ENCODE measurements at regions not wholly inside any gene's neighbourhood (a gene's known extent, or its start where the extent isn't known, plus 50 kb on each side); places are given as distances from the start of the nearest gene placed in this dataset.

GRCh38 chr6:121660277-121660676 lies 224.8 kb downstream of the GJA1 start:
- H2AFZ ChIP-seq (ENCODE audit: control insufficient read depth, low read depth, low read length) = no peak overlapping the region
- TF ChIP-seq SRF (IDR thresholded peaks at IDR 0.05; ENCODE audit: low read depth in 2 of 2, low read length in 2 of 2) = no peak
- no peak for TF ChIP-seq HDAC2 (IDR thresholded peaks at IDR 0.05)
- no peak for TF ChIP-seq JUND (IDR thresholded peaks at IDR 0.05; ENCODE audit: low read depth, low read length)
- TF ChIP-seq ZNF24 (IDR thresholded peaks at IDR 0.05) = no peak
- no peak for TF ChIP-seq RB1 (IDR thresholded peaks at IDR 0.05; ENCODE audit: borderline replicate concordance)
- no peak for TF ChIP-seq CUX1 (IDR thresholded peaks at IDR 0.05; ENCODE audit: insufficient replicate concordance, low read depth, low read length)
- TF ChIP-seq TCF3 (IDR thresholded peaks at IDR 0.05; ENCODE audit: borderline replicate concordance, insufficient read depth, low read depth, low read length) = no peak
- TF ChIP-seq, protein P1, sequence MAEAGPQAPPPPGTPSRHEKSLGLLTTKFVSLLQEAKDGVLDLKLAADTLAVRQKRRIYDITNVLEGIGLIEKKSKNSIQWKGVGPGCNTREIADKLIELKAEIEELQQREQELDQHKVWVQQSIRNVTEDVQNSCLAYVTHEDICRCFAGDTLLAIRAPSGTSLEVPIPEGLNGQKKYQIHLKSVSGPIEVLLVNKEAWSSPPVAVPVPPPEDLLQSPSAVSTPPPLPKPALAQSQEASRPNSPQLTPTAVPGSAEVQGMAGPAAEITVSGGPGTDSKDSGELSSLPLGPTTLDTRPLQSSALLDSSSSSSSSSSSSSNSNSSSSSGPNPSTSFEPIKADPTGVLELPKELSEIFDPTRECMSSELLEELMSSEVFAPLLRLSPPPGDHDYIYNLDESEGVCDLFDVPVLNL (IDR thresholded peaks at IDR 0.05; ENCODE audit: low read depth, low read length) = no peak
- TF ChIP-seq, protein P2, sequence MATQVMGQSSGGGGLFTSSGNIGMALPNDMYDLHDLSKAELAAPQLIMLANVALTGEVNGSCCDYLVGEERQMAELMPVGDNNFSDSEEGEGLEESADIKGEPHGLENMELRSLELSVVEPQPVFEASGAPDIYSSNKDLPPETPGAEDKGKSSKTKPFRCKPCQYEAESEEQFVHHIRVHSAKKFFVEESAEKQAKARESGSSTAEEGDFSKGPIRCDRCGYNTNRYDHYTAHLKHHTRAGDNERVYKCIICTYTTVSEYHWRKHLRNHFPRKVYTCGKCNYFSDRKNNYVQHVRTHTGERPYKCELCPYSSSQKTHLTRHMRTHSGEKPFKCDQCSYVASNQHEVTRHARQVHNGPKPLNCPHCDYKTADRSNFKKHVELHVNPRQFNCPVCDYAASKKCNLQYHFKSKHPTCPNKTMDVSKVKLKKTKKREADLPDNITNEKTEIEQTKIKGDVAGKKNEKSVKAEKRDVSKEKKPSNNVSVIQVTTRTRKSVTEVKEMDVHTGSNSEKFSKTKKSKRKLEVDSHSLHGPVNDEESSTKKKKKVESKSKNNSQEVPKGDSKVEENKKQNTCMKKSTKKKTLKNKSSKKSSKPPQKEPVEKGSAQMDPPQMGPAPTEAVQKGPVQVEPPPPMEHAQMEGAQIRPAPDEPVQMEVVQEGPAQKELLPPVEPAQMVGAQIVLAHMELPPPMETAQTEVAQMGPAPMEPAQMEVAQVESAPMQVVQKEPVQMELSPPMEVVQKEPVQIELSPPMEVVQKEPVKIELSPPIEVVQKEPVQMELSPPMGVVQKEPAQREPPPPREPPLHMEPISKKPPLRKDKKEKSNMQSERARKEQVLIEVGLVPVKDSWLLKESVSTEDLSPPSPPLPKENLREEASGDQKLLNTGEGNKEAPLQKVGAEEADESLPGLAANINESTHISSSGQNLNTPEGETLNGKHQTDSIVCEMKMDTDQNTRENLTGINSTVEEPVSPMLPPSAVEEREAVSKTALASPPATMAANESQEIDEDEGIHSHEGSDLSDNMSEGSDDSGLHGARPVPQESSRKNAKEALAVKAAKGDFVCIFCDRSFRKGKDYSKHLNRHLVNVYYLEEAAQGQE (IDR thresholded peaks at IDR 0.05; ENCODE audit: low read depth, low read length) = no peak
- no peak for TF ChIP-seq MLLT1 (IDR thresholded peaks at IDR 0.05)
- no peak for TF ChIP-seq BHLHE40 (IDR thresholded peaks at IDR 0.05; ENCODE audit: borderline replicate concordance in 1 of 2, low read depth in 2 of 2, low read length in 1 of 2)
- TF ChIP-seq YY1 (IDR thresholded peaks at IDR 0.05; ENCODE audit: low read depth, low read length) = no peak
- no peak for TF ChIP-seq MEF2B (IDR thresholded peaks at IDR 0.05; ENCODE audit: partially characterized antibody, poor library complexity, severe bottlenecking)
- no peak for TF ChIP-seq JUNB (IDR thresholded peaks at IDR 0.05)

More at GRCh38 chr6:121660277-121660676, 224.8 kb downstream of the GJA1 start:
- H3K27me3 ChIP-seq (replicated peaks in 1 of 2; ENCODE audit: control insufficient read depth in 2 of 2, insufficient read depth in 2 of 2, low read length in 1 of 2) = no peaks in the 10 kb centered on the region
- H3K27ac ChIP-seq (ENCODE audit: control insufficient read depth, insufficient read depth) = no peak overlapping the region
- no peaks in the 10 kb centered on the region for H3K4me1 ChIP-seq (ENCODE audit: control insufficient read depth, insufficient read depth, low read length)
- SMC1A ChIA-PET (ENCODE audit: uncharacterized antibody, unreplicated experiment) = interaction anchor here (0.8 kb wide), 1 partner anchor 14 kb away, joined by 3 read pairs; no protein-coding TSS in a partner anchor
- H3K4me3 ChIP-seq = no peak overlapping the region
- no peaks in the 10 kb centered on the region for H3K9me3 ChIP-seq (replicated peaks; ENCODE audit: control insufficient read depth, insufficient read depth, low read length)
- in situ Hi-C loops (cut with MboI) (no loop called here), intact Hi-C loops (cut with micrococcal nuclease; ENCODE audit: unreplicated experiment) (no loop called here)
- H3K9ac ChIP-seq (ENCODE audit: control insufficient read depth, insufficient read depth, low read length) = no peak overlapping the region
- no peak for DNase-seq (ENCODE audit: low read depth, low spot score)
- H3K36me3 ChIP-seq (ENCODE audit: control insufficient read depth in 2 of 2, insufficient read depth in 2 of 2, low read length in 1 of 2) = no peaks in the 10 kb centered on the region
- CTCF ChIA-PET = no interaction called here
- H4K20me1 ChIP-seq (ENCODE audit: control insufficient read depth, insufficient read depth) = no peaks in the 10 kb centered on the region
- no peak for ATAC-seq
- POLR2A ChIA-PET = no interaction called here
- H3K79me2 ChIP-seq (ENCODE audit: control insufficient read depth, insufficient read depth, low read length) = no peaks in the 10 kb centered on the region
- RAD21 ChIA-PET (ENCODE audit: unreplicated experiment) = no interaction called here
- 29% methylated on average over 3 of the region's 3 CpGs for WGBS (ENCODE audit: insufficient coverage, insufficient replicate concordance, low lambda C conversion rate, missing lambda C conversion rate)
- H3K4me2 ChIP-seq (ENCODE audit: control insufficient read depth, insufficient read depth) = no peak overlapping the region
- FAIRE-seq = no peak
- no TSS peak for BruUV-seq (replicated peaks)

Measured in GM12878 (cell line).